Upper lobe of right lung (tissue), 1 donor: ENCODE measurements at regions not wholly inside any gene's neighbourhood (a gene's known extent, or its start where the extent isn't known, plus 50 kb on each side); places are given as distances from the start of the nearest gene placed in this dataset.

Experiments used
- ATAC-seq: fragments of 200-7000 bp; cut with Tn5 transposase; one replicate; pipeline ENCODE4 v1.9.1; 2020; ENCODE audit warnings: mild to moderate bottlenecking, moderate library complexity
- DNase-seq: peaks from one replicate; pipeline ENCODE4 v3.0.0-alpha.2; 2020
- H3K27ac ChIP-seq: fragments of 200-600 bp; one replicate; pipeline ENCODE4 v1.8.0; 2022
- H3K27me3 ChIP-seq: fragments of 200-600 bp; one replicate; pipeline ENCODE4 v1.8.0; 2022; ENCODE audit warnings: mild to moderate bottlenecking
- H3K36me3 ChIP-seq: fragments of 200-600 bp; one replicate; pipeline ENCODE4 v1.8.0; 2022
- H3K4me1 ChIP-seq: fragments of 200-600 bp; one replicate; pipeline ENCODE4 v1.8.0; 2022
- H3K4me3 ChIP-seq: fragments of 200-600 bp; one replicate; pipeline ENCODE4 v1.8.0; 2022; ENCODE audit warnings: mild to moderate bottlenecking
- H3K9me3 ChIP-seq: fragments of 200-600 bp; one replicate; pipeline ENCODE4 v1.8.0; 2022
- CTCF ChIP-seq: fragments of 200-600 bp; IDR thresholded peaks from one replicate; pipeline ENCODE4 v1.8.0; 2022; ENCODE audit warnings: antibody characterized with exemption
- intact Hi-C: fragments of 100-400 bp; cut with DNase I; formaldehyde crosslinking; loops from one replicate; pipeline ENCODE4 v1.11.0; 2022
- donor health status: DM: no; HTN: yes; CAD: no; lungs with severe emphysema.

- Histone ChIP-seq H3K27me3 (no peaks in the 10 kb centered on the region), H3K4me3 (no peak overlapping the region), H3K4me1 (no peaks in the 10 kb centered on the region), H3K27ac (no peak overlapping the region), H3K9me3 (no peaks in the 10 kb centered on the region), H3K36me3 (no peaks in the 10 kb centered on the region)
- DNase-seq: no peak
- no peak for ATAC-seq
- TF ChIP-seq CTCF: no peak
- intact Hi-C loops: no loop called here
Observed at GRCh38 chr19:30171138-30171635, 201.0 kb upstream of the ZNF536 start.

GRCh38 chr19:30171795-30172612 lies 200.2 kb upstream of the ZNF536 start:
- intact Hi-C loops: no loop called here
- no peaks in the 10 kb centered on the region for H3K36me3 ChIP-seq
- H3K4me1 ChIP-seq: no peaks in the 10 kb centered on the region
- DNase-seq (no peak), ATAC-seq (no peak)
- no peak overlapping the region for H3K27ac ChIP-seq
- H3K9me3 ChIP-seq: no peaks in the 10 kb centered on the region
- H3K27me3 ChIP-seq: no peaks in the 10 kb centered on the region
- TF ChIP-seq CTCF: no peak
- H3K4me3 ChIP-seq: no peak overlapping the region

- H3K27ac ChIP-seq: no peak overlapping the region
- no peaks in the 10 kb centered on the region for H3K9me3 ChIP-seq
- no peaks in the 10 kb centered on the region for H3K27me3 ChIP-seq
- no peak overlapping the region for H3K4me3 ChIP-seq
- no peak for TF ChIP-seq CTCF
- DNase-seq (no peak), ATAC-seq (no peak)
- no peaks in the 10 kb centered on the region for H3K4me1 ChIP-seq
- intact Hi-C loops: no loop called here
- H3K36me3 ChIP-seq: no peaks in the 10 kb centered on the region
Observed at GRCh38 chr19:30172613-30173242, 199.5 kb upstream of the ZNF536 start.

GRCh38 chr19:30173593-30174356 lies 198.4 kb upstream of the ZNF536 start:
- Histone ChIP-seq H3K9me3 (no peaks in the 10 kb centered on the region), H3K36me3 (no peaks in the 10 kb centered on the region), H3K4me1 (no peaks in the 10 kb centered on the region), H3K4me3 (no peak overlapping the region), H3K27ac (no peak overlapping the region), H3K27me3 (no peaks in the 10 kb centered on the region)
- no peak for DNase-seq
- TF ChIP-seq CTCF: no peak
- intact Hi-C loops: no loop called here
- no peak for ATAC-seq

- no peaks in the 10 kb centered on the region for H3K27me3 ChIP-seq
- H3K27ac ChIP-seq: no peak overlapping the region
- H3K9me3 ChIP-seq: no peaks in the 10 kb centered on the region
- no peaks in the 10 kb centered on the region for H3K4me1 ChIP-seq
- H3K4me3 ChIP-seq: no peak overlapping the region
- ATAC-seq (no peak), DNase-seq (no peak)
- TF ChIP-seq CTCF: no peak
- no peaks in the 10 kb centered on the region for H3K36me3 ChIP-seq
- intact Hi-C loops: no loop called here
Observed at GRCh38 chr19:30174357-30174645, 197.9 kb upstream of the ZNF536 start.
